ENCODE measurements at regions not wholly inside any gene's neighbourhood (a gene's known extent, or its start where the extent isn't known, plus 50 kb on each side); places are given as distances from the start of the nearest gene placed in this dataset.

GRCh38 chr3:34374521-34374920, 576.1 kb downstream of the PDCD6IP start:
- DNase-seq (ENCODE audit: low spot score): no peak

- DNase-seq (ENCODE audit: low spot score): no peak
Measured at GRCh38 chr3:34376691-34377090, 578.3 kb downstream of the PDCD6IP start.

GRCh38 chr3:34377961-34378360, 579.5 kb downstream of the PDCD6IP start:
- DNase-seq (ENCODE audit: low spot score): no peak

- no peak for DNase-seq (ENCODE audit: low spot score)
Measured at GRCh38 chr3:34381243-34381642, 582.8 kb downstream of the PDCD6IP start.

GRCh38 chr3:34382859-34383258, 584.4 kb downstream of the PDCD6IP start:
- DNase-seq (ENCODE audit: low spot score): no peak

- DNase-seq (ENCODE audit: low spot score): no peak
Measured at GRCh38 chr3:34386309-34386708, 587.9 kb downstream of the PDCD6IP start.

GRCh38 chr3:34387826-34388564, 589.6 kb downstream of the PDCD6IP start:
- peak; percentile 62 for DNase-seq (ENCODE audit: low spot score)

GRCh38 chr3:34388830-34389229, 590.4 kb downstream of the PDCD6IP start:
- DNase-seq (ENCODE audit: low spot score): peak; percentile 90

GRCh38 chr3:34394978-34395748, 596.7 kb downstream of the PDCD6IP start:
- DNase-seq (ENCODE audit: low spot score): no peak

- no peak for DNase-seq (ENCODE audit: low spot score)
Measured at GRCh38 chr3:34396288-34396687, 597.9 kb downstream of the PDCD6IP start.

GRCh38 chr3:34396956-34397355, 598.5 kb downstream of the PDCD6IP start:
- DNase-seq (ENCODE audit: low spot score): no peak

- DNase-seq (ENCODE audit: low spot score): no peak
Measured at GRCh38 chr3:34399401-34399800, 601.0 kb downstream of the PDCD6IP start.

GRCh38 chr3:34405159-34405558, 606.7 kb downstream of the PDCD6IP start:
- DNase-seq (ENCODE audit: low spot score): no peak

- DNase-seq (ENCODE audit: low spot score): peak; percentile 55
Measured at GRCh38 chr3:34407281-34407680, 608.9 kb downstream of the PDCD6IP start.

- no peak for DNase-seq (ENCODE audit: low spot score)
Measured at GRCh38 chr3:34408088-34408487, 609.7 kb downstream of the PDCD6IP start.

GRCh38 chr3:34411596-34411995, 613.2 kb downstream of the PDCD6IP start:
- no peak for DNase-seq (ENCODE audit: low spot score)

- DNase-seq (ENCODE audit: low spot score): peak; percentile 31
Measured at GRCh38 chr3:34419801-34420200, 621.4 kb downstream of the PDCD6IP start.

GRCh38 chr3:34421762-34422161, 623.3 kb downstream of the PDCD6IP start:
- no peak for DNase-seq (ENCODE audit: low spot score)

GRCh38 chr3:34439796-34440195, 641.4 kb downstream of the PDCD6IP start:
- no peak for DNase-seq (ENCODE audit: low spot score)

GRCh38 chr3:34444137-34444536, 645.7 kb downstream of the PDCD6IP start:
- no peak for DNase-seq (ENCODE audit: low spot score)

GRCh38 chr3:34449305-34449704, 650.9 kb downstream of the PDCD6IP start:
- no peak for DNase-seq (ENCODE audit: low spot score)

GRCh38 chr3:34463414-34463813, 665.0 kb downstream of the PDCD6IP start:
- DNase-seq (ENCODE audit: low spot score): no peak

- DNase-seq (ENCODE audit: low spot score): no peak
Measured at GRCh38 chr3:34464646-34465045, 666.2 kb downstream of the PDCD6IP start.

All from umbilical cord (tissue), 1 donor.